H54 (cell line): ENCODE measurements at regions not wholly inside any gene's neighbourhood (a gene's known extent, or its start where the extent isn't known, plus 50 kb on each side); places are given as distances from the start of the nearest gene placed in this dataset.

Experiments used
- DNase-seq: peaks from one replicate; pipeline ENCODE4 v3.0.0; 2011; ENCODE audit warnings: low spot score, mixed read lengths; ENCODE audit not compliant: insufficient read length
- FAIRE-seq: peaks from 3 replicates; lab custom pipeline; 2011; peaks lifted over from hg19 to GRCh38; lab: Jason Lieb, UNC
- POLR2A ChIP-seq: IDR thresholded peaks from 2 replicates; pipeline ENCODE4 v1.6.1; 2011; ENCODE audit warnings: low read depth, mild to moderate bottlenecking, low read length

- no peak for TF ChIP-seq POLR2A
- DNase-seq (no peak), FAIRE-seq (no peak)
Measured at GRCh38 chr14:53358166-53358565, 205.0 kb upstream of the DDHD1 start.

GRCh38 chr14:53356361-53357150 lies 203.4 kb upstream of the DDHD1 start:
- no peak for TF ChIP-seq POLR2A
- DNase-seq (no peak), FAIRE-seq (no peak)

DNA sequence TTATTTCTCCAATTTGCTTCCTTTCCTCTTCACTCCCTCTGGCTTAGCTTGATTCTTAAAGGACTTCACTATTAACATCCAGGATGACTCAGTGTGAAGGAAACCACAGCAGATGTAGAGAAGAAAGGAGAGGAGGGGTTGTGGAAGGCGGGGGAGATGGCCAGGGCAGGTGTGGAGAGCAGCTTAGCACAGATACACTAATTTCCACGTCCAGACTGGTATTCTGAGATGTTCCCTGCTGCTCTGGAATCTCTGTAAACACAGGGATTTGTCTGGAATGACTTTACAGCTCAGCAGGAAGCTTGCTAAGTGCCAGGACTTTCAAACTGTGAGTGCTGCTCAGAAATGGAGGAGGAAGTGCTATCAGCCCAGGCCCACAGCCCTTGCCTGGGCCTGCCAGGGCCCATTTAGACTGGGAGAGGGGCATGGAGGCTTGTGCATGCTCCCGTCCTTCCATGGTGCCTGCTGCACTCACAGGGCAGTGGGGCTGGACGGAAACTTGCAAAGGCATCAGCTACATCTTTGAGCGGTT lies 202.5 kb upstream of the DDHD1 start:
- TF ChIP-seq POLR2A: no peak
- peak; percentile 35 for DNase-seq
- FAIRE-seq: peak; percentile 98

- FAIRE-seq (no peak), DNase-seq (no peak)
- no peak for TF ChIP-seq POLR2A
Measured at GRCh38 chr14:53354336-53354735, 201.2 kb upstream of the DDHD1 start.

- DNase-seq: no peak
- no peak for TF ChIP-seq POLR2A
- FAIRE-seq: no peak
Measured at GRCh38 chr14:53350866-53351265, 197.7 kb upstream of the DDHD1 start.

GRCh38 chr14:53350429-53350828 lies 197.3 kb upstream of the DDHD1 start:
- DNase-seq: no peak
- TF ChIP-seq POLR2A: no peak
- FAIRE-seq: no peak

DNA sequence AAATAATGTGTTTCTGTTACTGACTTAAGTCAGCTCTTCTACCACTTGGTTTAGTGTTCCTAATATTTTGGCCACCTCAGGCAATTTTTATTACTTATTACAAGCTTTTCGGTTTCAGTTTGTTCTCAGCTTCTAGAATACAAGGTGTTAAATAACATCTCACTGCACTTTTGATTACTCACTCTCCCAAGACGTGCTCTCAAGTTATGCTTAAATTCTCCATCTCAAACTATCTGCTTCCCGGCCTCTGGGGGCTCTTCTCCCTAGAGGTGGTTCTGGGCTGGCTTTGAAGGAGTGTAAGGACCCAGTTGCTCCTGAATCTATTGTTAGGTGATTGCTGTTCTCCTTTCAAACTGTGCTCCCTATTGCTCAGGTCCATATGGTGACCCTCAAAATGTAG lies 193.9 kb upstream of the DDHD1 start:
- FAIRE-seq: no peak
- TF ChIP-seq POLR2A: no peak
- no peak for DNase-seq

GRCh38 chr14:53341324-53341723 lies 188.2 kb upstream of the DDHD1 start:
- TF ChIP-seq POLR2A: no peak
- DNase-seq: no peak
- no peak for FAIRE-seq

DNA sequence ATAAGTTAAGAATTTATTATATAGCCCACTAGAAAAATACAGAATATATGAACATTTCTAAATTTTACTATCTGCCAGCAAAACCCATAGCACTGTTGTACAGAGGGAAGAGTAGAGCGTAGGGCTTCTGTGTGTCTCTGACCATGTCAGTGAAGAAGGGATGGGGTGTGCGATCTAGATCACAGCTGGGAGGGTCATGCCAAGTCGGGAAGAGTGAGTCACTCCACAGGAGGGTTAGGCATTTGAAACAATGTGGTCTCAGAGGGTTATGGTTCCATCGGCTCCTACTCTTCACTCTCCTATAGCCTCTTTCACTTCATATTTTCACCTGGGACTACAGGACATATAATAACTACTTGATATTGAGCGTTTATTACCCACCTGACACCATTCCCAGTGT lies 185.1 kb upstream of the DDHD1 start:
- FAIRE-seq: peak; percentile 97
- DNase-seq: peak; percentile 14
- TF ChIP-seq POLR2A: no peak

DNA sequence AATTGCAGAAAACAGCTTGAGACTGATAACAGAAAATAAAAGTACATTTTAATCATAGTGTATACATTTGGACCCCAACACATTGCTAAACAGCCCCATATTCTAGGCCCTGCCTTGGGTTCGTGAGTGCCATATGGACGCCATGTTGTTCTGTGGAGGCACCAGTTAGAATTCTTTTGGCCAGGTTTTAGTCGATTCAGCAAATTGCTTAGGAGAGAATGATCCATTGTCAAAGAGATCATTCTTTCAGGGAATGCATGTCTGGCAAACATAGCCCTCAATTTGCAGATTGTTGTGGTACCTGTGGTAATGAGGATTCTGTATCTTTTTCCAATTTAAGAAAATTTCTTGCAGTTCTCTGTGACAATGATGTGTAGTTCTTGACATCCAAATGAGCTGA lies 183.6 kb upstream of the DDHD1 start:
- no peak for TF ChIP-seq POLR2A
- DNase-seq: no peak
- no peak for FAIRE-seq

- DNase-seq (no peak), FAIRE-seq (no peak)
- TF ChIP-seq POLR2A: no peak
Measured at GRCh38 chr14:53333809-53334208, 180.7 kb upstream of the DDHD1 start.

- TF ChIP-seq POLR2A: no peak
- DNase-seq (no peak), FAIRE-seq (no peak)
Measured at GRCh38 chr14:53331921-53332320, 178.8 kb upstream of the DDHD1 start.

- TF ChIP-seq POLR2A: no peak
- FAIRE-seq: peak; percentile 91
- DNase-seq: no peak
Measured at GRCh38 chr14:53331247-53331646, 178.1 kb upstream of the DDHD1 start.

DNA sequence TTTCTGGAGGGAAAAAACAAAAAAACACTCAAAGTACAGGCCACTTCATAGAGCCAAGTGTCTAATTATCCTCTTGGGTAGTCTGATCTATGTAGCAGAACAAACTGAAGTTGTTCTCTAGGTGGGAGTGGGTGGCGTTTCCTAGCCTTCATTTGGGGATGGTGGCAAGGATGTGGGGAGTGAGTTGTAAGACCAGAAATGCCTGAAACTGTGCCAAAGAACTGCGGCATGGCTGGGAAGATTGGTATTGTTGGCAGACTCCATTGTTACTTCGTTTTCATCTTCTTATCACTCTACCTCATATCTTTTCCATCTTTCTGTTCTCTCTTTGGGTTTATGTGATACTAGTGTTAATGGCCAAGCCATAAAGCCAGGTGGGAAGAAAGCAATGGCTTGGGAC lies 177.3 kb upstream of the DDHD1 start:
- TF ChIP-seq POLR2A: no peak
- DNase-seq (no peak), FAIRE-seq (no peak)

DNA sequence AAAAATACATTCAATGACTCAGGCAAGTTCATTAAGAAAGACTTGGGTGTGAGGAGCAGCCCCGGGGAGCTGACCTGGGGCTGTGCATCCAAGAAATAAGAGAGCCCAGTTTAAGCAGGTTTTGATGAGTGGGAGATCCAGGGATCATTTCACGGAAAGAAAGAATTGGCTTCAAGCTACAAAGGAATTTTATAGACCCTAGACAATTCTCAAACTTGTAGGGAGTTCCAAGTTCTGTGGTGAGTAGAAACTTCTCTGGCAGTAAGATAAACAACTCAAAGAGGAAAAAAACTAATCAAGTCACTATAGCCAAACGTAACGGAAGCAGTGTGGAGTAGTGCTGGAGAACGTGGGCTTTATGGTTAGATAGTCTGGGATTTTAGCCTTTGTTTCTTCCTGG lies 175.7 kb upstream of the DDHD1 start:
- no peak for FAIRE-seq
- TF ChIP-seq POLR2A: no peak

More for the DNA sequence above, 175.7 kb upstream of the DDHD1 start:
- no peak for DNase-seq
